ENCODE measurements at regions not wholly inside any gene's neighbourhood (a gene's known extent, or its start where the extent isn't known, plus 50 kb on each side); places are given as distances from the start of the nearest gene placed in this dataset.

DNA sequence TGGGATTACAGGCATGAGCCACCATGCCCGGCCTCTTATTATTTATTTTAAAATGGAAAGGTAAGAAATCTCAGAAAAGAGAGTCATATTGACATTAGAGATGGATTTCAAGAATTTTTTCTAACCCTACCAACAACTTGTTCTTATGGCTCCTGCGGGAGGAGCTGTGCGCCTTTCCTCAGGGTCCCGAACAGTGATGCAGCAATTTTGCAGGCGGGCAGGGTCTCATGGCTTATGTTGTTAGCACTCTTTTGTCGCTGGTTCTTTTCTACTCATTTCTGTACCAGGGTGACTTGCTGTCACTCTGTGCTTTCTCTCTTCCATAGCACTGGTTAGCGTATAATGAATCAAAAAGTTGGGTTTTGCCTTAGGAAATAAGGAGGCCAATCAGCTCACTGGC is 148.8 kb upstream of the DLGAP1 start:
- H3K4me3 ChIP-seq (replicated peaks; ENCODE audit: insufficient read depth, low read length), result no peak overlapping the region
- no peaks in the 10 kb centered on the region for H3K27me3 ChIP-seq (ENCODE audit: insufficient read depth, poor library complexity, severe bottlenecking)
- TF ChIP-seq, protein P1, sequence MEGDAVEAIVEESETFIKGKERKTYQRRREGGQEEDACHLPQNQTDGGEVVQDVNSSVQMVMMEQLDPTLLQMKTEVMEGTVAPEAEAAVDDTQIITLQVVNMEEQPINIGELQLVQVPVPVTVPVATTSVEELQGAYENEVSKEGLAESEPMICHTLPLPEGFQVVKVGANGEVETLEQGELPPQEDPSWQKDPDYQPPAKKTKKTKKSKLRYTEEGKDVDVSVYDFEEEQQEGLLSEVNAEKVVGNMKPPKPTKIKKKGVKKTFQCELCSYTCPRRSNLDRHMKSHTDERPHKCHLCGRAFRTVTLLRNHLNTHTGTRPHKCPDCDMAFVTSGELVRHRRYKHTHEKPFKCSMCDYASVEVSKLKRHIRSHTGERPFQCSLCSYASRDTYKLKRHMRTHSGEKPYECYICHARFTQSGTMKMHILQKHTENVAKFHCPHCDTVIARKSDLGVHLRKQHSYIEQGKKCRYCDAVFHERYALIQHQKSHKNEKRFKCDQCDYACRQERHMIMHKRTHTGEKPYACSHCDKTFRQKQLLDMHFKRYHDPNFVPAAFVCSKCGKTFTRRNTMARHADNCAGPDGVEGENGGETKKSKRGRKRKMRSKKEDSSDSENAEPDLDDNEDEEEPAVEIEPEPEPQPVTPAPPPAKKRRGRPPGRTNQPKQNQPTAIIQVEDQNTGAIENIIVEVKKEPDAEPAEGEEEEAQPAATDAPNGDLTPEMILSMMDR (IDR thresholded peaks at IDR 0.05; ENCODE audit: insufficient read depth, low read length), result no peak
- TF ChIP-seq POLR2AphosphoS5 (IDR thresholded peaks at IDR 0.05; ENCODE audit: low read depth) (no peak), SPI1 (IDR thresholded peaks at IDR 0.05; ENCODE audit: borderline replicate concordance, low read depth) (no peak), GABPA (IDR thresholded peaks at IDR 0.05; ENCODE audit: low read depth) (no peak)
- TF ChIP-seq, protein P2, sequence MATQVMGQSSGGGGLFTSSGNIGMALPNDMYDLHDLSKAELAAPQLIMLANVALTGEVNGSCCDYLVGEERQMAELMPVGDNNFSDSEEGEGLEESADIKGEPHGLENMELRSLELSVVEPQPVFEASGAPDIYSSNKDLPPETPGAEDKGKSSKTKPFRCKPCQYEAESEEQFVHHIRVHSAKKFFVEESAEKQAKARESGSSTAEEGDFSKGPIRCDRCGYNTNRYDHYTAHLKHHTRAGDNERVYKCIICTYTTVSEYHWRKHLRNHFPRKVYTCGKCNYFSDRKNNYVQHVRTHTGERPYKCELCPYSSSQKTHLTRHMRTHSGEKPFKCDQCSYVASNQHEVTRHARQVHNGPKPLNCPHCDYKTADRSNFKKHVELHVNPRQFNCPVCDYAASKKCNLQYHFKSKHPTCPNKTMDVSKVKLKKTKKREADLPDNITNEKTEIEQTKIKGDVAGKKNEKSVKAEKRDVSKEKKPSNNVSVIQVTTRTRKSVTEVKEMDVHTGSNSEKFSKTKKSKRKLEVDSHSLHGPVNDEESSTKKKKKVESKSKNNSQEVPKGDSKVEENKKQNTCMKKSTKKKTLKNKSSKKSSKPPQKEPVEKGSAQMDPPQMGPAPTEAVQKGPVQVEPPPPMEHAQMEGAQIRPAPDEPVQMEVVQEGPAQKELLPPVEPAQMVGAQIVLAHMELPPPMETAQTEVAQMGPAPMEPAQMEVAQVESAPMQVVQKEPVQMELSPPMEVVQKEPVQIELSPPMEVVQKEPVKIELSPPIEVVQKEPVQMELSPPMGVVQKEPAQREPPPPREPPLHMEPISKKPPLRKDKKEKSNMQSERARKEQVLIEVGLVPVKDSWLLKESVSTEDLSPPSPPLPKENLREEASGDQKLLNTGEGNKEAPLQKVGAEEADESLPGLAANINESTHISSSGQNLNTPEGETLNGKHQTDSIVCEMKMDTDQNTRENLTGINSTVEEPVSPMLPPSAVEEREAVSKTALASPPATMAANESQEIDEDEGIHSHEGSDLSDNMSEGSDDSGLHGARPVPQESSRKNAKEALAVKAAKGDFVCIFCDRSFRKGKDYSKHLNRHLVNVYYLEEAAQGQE (IDR thresholded peaks at IDR 0.05; ENCODE audit: insufficient replicate concordance, low read depth), result no peak
- no peak for DNase-seq (ENCODE audit: low read depth in 1 of 2, low spot score in 1 of 2)
- H3K27ac ChIP-seq (replicated peaks), result no peak overlapping the region

DNA sequence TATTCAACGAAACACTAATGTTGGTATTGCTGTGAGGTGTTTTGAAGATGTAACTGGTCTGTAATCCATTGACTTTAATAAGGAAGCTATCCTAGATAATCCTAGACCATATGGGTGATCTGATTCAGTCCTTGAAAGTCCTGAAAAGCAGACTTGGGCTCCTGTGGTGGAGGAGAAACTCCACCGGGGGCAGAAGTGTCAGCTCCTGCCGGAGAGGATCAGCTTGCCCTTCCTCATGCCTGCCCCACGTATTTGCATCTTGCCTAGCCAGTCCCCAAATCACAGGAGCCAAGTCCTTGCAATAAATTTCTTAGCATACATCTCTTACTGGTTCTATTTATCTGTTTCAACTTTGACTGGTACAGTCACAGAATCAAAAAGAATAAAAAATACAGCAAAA is 144.2 kb upstream of the DLGAP1 start:
- H3K27ac ChIP-seq (replicated peaks), result no peak overlapping the region
- no peak overlapping the region for H3K4me3 ChIP-seq (replicated peaks; ENCODE audit: insufficient read depth, low read length)
- TF ChIP-seq, protein P1 (IDR thresholded peaks at IDR 0.05; ENCODE audit: insufficient read depth, low read length), result no peak
- TF ChIP-seq GABPA (IDR thresholded peaks at IDR 0.05; ENCODE audit: low read depth) (no peak), SPI1 (IDR thresholded peaks at IDR 0.05; ENCODE audit: borderline replicate concordance, low read depth) (no peak), POLR2AphosphoS5 (IDR thresholded peaks at IDR 0.05; ENCODE audit: low read depth) (no peak)
- TF ChIP-seq, protein P2 (IDR thresholded peaks at IDR 0.05; ENCODE audit: insufficient replicate concordance, low read depth), result no peak
- no peaks in the 10 kb centered on the region for H3K27me3 ChIP-seq (ENCODE audit: insufficient read depth, poor library complexity, severe bottlenecking)
- no peak for DNase-seq (ENCODE audit: low read depth in 1 of 2, low spot score in 1 of 2)

GRCh38 chr18:4597301-4597700 is 142.2 kb upstream of the DLGAP1 start:
- no peak for DNase-seq (ENCODE audit: low read depth in 1 of 2, low spot score in 1 of 2)
- Histone ChIP-seq H3K4me3 (replicated peaks; ENCODE audit: insufficient read depth, low read length) (no peak overlapping the region), H3K27ac (replicated peaks) (no peak overlapping the region), H3K27me3 (ENCODE audit: insufficient read depth, poor library complexity, severe bottlenecking) (no peaks in the 10 kb centered on the region)
- no peak for TF ChIP-seq SPI1 (IDR thresholded peaks at IDR 0.05; ENCODE audit: borderline replicate concordance, low read depth)
- no peak for TF ChIP-seq GABPA (IDR thresholded peaks at IDR 0.05; ENCODE audit: low read depth)
- no peak for TF ChIP-seq POLR2AphosphoS5 (IDR thresholded peaks at IDR 0.05; ENCODE audit: low read depth)

GRCh38 chr18:4593895-4594294 is 138.8 kb upstream of the DLGAP1 start:
- no peak overlapping the region for H3K27ac ChIP-seq (replicated peaks)
- TF ChIP-seq, protein P2 (IDR thresholded peaks at IDR 0.05; ENCODE audit: insufficient replicate concordance, low read depth), result no peak
- TF ChIP-seq POLR2AphosphoS5 (IDR thresholded peaks at IDR 0.05; ENCODE audit: low read depth) (no peak), GABPA (IDR thresholded peaks at IDR 0.05; ENCODE audit: low read depth) (no peak), SPI1 (IDR thresholded peaks at IDR 0.05; ENCODE audit: borderline replicate concordance, low read depth) (no peak)
- TF ChIP-seq, protein P1 (IDR thresholded peaks at IDR 0.05; ENCODE audit: insufficient read depth, low read length), result no peak
- no peaks in the 10 kb centered on the region for H3K27me3 ChIP-seq (ENCODE audit: insufficient read depth, poor library complexity, severe bottlenecking)
- H3K4me3 ChIP-seq (replicated peaks; ENCODE audit: insufficient read depth, low read length), result no peak overlapping the region
- no peak for DNase-seq (ENCODE audit: low read depth in 1 of 2, low spot score in 1 of 2)
